ENCODE measurements at regions not wholly inside any gene's neighbourhood (a gene's known extent, or its start where the extent isn't known, plus 50 kb on each side); places are given as distances from the start of the nearest gene placed in this dataset.
A peak's percentile ranks its signal among the peaks of the same experiment; 100 is the strongest.

DNA sequence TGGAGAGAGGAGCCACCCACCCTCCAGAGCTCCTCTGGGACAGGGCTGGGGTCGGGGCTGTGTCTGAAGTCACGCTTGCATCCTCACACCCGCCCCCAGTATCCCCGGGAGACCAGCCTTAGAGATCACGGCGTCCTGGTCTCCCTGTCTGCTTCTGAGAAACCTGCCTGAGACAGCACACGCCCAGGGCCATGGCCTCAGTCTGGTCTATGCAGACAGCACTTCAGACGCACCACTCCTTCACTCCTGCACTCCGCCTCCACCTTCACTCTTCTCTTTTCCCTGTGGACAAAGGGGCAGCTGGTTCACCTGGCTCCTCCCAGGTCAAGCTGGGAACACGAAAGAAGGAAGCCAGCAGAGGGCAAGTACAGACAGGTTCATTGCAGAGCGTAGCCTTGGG is 248.0 kb upstream of the GSE1 start:
- 88 to 95% methylated on average over 8 to 9 of the region's 11 CpGs for WGBS, 2 donors
- Histone ChIP-seq H3K27ac (no peak overlapping the region), H3K27me3 (no peaks in the 10 kb centered on the region), H3K36me3 (no peaks in the 10 kb centered on the region), H3K4me1 (peaks cover 12 to 28% of the 10 kb centered on the region in 2 donors), H3K4me3 (replicated peaks in 1 of 3) (no peak overlapping the region), H3K9me3 (no peaks in the 10 kb centered on the region)
- no peak for DNase-seq
- TF ChIP-seq, protein P1, sequence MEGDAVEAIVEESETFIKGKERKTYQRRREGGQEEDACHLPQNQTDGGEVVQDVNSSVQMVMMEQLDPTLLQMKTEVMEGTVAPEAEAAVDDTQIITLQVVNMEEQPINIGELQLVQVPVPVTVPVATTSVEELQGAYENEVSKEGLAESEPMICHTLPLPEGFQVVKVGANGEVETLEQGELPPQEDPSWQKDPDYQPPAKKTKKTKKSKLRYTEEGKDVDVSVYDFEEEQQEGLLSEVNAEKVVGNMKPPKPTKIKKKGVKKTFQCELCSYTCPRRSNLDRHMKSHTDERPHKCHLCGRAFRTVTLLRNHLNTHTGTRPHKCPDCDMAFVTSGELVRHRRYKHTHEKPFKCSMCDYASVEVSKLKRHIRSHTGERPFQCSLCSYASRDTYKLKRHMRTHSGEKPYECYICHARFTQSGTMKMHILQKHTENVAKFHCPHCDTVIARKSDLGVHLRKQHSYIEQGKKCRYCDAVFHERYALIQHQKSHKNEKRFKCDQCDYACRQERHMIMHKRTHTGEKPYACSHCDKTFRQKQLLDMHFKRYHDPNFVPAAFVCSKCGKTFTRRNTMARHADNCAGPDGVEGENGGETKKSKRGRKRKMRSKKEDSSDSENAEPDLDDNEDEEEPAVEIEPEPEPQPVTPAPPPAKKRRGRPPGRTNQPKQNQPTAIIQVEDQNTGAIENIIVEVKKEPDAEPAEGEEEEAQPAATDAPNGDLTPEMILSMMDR (IDR thresholded peaks at IDR 0.05): no peak
- TF ChIP-seq POLR2A (IDR thresholded peaks at IDR 0.05): no peak
- intact Hi-C loops (cut with DNase I): no loop called here

DNA sequence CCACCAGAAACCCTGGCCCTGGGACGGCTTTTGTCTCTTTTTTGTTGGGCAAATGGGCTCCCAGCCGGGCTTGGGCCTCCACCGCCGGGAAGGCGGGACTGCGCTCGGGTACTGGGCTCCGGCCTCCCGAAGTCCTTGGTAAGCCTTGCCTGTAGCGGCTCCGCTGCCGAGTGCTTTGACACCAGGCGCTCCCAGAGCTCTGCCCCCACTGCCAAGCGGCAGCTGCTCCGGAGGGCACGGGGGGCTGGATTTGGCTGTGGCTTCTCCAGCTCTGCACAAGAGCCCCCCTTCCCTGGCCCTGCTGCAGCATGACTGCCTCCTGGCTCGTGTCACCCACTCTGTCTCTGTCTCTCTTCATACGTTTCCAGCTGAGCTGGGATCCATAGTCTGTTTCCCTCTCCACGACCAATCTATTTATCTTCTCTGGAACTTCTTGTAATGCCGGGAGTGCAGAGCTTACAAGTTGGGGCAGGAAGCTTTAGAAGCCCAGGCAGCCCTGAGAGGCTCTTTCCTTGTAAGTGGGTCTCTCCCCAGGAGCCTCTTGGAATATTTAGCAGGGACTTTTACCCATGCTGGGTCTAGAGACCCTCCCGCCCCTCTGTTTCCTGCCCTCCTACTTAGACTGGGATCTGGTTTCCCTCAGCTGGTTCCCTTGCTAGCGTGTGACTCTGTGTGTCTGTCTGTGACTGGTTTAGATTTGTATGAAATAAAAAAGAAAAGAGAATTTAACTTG is 246.9 kb upstream of the GSE1 start:
- Histone ChIP-seq H3K27me3 (no peaks in the 10 kb centered on the region), H3K4me3 (replicated peaks in 1 of 3) (no peak overlapping the region), H3K9me3 (no peaks in the 10 kb centered on the region), H3K36me3 (no peaks in the 10 kb centered on the region), H3K4me1 (peaks cover 23 to 34% of the 10 kb centered on the region in 2 donors), H3K27ac (no peak overlapping the region)
- intact Hi-C loops (cut with DNase I): no loop called here
- DNase-seq: no peak
- no peak for TF ChIP-seq POLR2A (IDR thresholded peaks at IDR 0.05)
- TF ChIP-seq, protein P1 (IDR thresholded peaks at IDR 0.05): no peak
- 76 to 89% methylated on average over 21 to 22 of the region's 22 CpGs for WGBS, 2 donors

DNA sequence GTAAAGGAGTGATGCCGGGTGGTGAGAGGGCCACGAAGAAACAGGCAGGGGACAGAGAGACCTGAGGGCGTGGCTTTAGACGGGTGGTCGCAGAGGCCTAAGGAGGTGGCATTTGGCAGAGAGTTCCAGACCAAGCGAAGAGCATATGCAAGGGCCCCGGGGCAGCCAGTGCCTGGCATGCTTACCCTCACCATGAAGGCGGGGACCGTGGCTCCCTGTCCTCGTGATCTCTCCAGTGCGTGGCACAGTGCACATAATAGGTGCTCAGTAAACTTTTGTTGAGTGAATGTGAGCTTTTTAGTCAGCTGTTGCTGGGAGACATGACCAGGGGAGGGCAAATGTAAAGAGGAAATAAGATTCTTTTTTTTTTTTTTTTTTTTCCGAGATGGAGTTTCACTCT is 245.6 kb upstream of the GSE1 start:
- Histone ChIP-seq H3K27ac (no peak overlapping the region), H3K4me1 (peaks cover 26 to 31% of the 10 kb centered on the region in 2 donors), H3K36me3 (no peaks in the 10 kb centered on the region), H3K9me3 (no peaks in the 10 kb centered on the region), H3K4me3 (replicated peaks in 1 of 3) (no peak overlapping the region), H3K27me3 (no peaks in the 10 kb centered on the region)
- intact Hi-C loops (cut with DNase I): no loop called here
- 93 to 94% methylated on average over 12 of the region's 12 CpGs for WGBS, 2 donors
- no peak for DNase-seq
- no peak for TF ChIP-seq POLR2A (IDR thresholded peaks at IDR 0.05)
- TF ChIP-seq, protein P1 (IDR thresholded peaks at IDR 0.05): no peak

DNA sequence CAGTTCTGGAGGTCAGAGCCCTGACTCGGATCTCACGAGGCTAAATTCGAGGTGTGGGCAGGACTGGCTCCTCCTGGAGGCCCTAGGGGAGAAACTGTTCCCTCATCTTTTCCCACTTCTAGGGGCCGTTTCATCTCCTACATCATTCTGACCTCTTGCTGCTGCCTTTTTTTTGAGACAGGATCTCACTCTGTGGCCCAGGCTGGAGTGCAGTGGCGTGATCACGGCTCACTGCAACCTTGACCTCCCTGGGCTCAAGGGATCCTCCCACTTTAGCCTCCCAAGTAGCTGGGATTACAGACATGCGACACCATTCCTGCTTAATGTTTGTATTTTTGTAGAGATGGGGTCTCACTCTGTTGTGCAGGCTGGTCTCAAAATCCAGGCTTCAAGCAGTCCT is 244.1 kb upstream of the GSE1 start:
- intact Hi-C loops (cut with DNase I): no loop called here
- TF ChIP-seq, protein P1 (IDR thresholded peaks at IDR 0.05): no peak
- no peak for TF ChIP-seq POLR2A (IDR thresholded peaks at IDR 0.05)
- no peak for DNase-seq
- Histone ChIP-seq H3K9me3 (no peaks in the 10 kb centered on the region), H3K36me3 (no peaks in the 10 kb centered on the region), H3K4me1 (peaks cover 26 to 36% of the 10 kb centered on the region in 2 donors), H3K27ac (peak overlapping the region in 1 of 3 donors; percentile 92), H3K27me3 (no peaks in the 10 kb centered on the region), H3K4me3 (replicated peaks in 1 of 3) (no peak overlapping the region)
- WGBS, 2 donors: 91% methylated on average over 7 of the region's 7 CpGs

DNA sequence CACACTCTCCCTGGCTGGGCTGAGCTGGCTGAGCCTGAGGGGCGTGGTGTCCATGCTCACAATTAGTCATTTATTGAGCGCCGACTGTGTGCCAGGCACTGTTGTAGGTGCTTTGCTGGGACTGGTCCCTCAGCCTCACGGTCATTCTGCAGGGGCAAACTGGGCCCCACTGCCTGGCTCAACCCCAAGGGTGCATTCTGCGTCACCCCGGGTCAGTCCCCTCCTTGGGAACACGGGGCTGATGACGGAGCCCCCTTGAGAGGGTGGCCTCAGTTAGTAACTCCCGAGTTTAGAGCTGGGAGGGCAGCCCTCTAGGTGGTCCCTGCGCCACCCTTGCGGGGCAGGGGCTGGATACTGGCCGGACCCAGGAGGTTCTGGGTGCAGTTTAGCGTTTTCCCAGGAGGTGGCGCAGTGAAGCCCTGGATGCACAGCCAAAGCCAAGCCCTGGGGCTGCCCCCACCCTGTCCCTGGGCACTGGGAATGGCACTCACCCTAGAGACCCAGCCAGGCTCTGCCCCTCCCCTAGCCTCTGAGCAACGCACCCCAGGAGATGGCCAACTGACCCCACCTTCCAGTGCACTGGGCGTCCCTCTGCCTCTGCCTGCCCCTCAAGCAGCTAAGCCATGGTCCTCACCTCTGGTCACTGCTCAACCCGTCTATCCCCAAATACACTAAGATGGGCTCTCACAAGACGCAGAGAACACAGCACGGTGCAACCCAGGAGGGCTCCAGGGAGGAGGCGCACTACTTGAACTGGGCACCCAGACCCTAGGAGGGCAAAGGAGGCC is 243.2 kb upstream of the GSE1 start:
- TF ChIP-seq, protein P1 (IDR thresholded peaks at IDR 0.05): peak; percentile 49 to 79 (median 65)
- TF ChIP-seq POLR2A (IDR thresholded peaks at IDR 0.05): no peak
- Histone ChIP-seq H3K4me1 (peaks cover 26 to 42% of the 10 kb centered on the region in 2 donors), H3K36me3 (no peaks in the 10 kb centered on the region), H3K9me3 (no peaks in the 10 kb centered on the region), H3K27me3 (no peaks in the 10 kb centered on the region), H3K4me3 (replicated peaks in 1 of 3) (no peak overlapping the region), H3K27ac (peak overlapping the region; percentile 82 to 95 (median 92))
- DNase-seq: peak; percentile 67 to 69
- 63 to 65% methylated on average over 7 to 13 of the region's 20 CpGs for WGBS, 2 donors
- intact Hi-C loops (cut with DNase I): no loop called here

Measured in thyroid gland (tissue), 4 donors.